Activated T-cell treated with anti-CD3 and anti-CD28 coated beads, Interleukin-2, amount 50 U/mL, for 24 hours (primary cell): ENCODE measurements at regions not wholly inside any gene's neighbourhood (a gene's known extent, or its start where the extent isn't known, plus 50 kb on each side); places are given as distances from the start of the nearest gene placed in this dataset.

Experiments
- DNase-seq: peaks from one replicate; pipeline ENCODE4 v3.0.0-alpha.2; 2020
- H3K27ac Mint-ChIP-seq: 2 replicates; pipeline ENCODE4 v1.8.0; 2020; ENCODE audit warnings: mild to moderate bottlenecking, mixed read lengths
- H3K27me3 Mint-ChIP-seq: 2 replicates; pipeline ENCODE4 v1.8.0; 2020; ENCODE audit warnings: mixed read lengths
- H3K36me3 Mint-ChIP-seq: 2 replicates; pipeline ENCODE4 v1.8.0; 2020; ENCODE audit warnings: low read depth, mixed read lengths
- H3K4me1 Mint-ChIP-seq: 2 replicates; pipeline ENCODE4 v1.8.0; 2020; ENCODE audit warnings: low read depth, mixed read lengths
- H3K4me3 Mint-ChIP-seq: 2 replicates; pipeline ENCODE4 v1.8.0; 2020; ENCODE audit warnings: mild to moderate bottlenecking, moderate library complexity, mixed read lengths
- H3K9me3 Mint-ChIP-seq: 2 replicates; pipeline ENCODE4 v1.8.0; 2020; ENCODE audit warnings: mixed read lengths

DNA sequence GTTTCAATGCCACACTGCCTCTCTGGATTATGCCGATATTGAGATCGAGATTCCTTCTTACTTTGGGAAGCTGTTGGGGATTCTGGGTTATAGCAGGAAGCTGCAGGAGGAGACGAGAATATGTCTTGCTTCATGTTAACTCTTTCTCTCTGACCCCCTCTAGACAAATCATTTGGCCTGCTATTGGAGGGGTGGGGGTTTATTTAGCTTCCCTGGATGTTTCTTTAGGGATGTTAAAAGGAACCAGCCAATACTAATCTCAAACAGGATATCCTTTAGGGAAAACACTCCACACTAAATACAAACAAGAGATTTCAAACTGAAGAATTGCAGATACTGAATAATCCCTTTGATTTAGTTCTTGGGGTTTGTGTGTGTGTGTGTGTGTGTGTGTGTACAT, 102.6 kb downstream of the TMEM100 start:
- Mint-ChIP-seq H3K27ac (no peak overlapping the region), H3K27me3 (peaks cover 52% of the 10 kb centered on the region)
- DNase-seq: no peak

DNA sequence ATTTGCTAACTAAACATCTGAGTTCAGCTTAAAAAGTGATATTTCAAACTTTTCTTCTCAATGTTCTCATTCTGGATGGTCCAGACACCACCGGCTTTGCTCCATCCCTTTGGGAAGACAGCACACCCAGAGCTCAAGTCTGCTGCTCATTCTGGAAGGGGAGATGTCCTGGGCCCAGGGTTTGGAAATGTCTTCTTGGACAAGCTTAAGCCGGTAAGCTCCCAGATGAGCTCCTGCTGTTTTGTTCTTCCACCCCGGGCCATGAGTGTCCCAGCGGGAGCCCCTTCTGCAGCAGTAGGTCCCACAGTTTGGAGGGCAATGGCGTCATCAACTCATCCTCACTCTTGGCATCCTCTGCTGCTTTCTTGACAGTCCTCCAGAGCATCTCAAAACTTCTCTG, 105.2 kb downstream of the TMEM100 start:
- H3K9me3 Mint-ChIP-seq: no peaks in the 10 kb centered on the region
- H3K27me3 Mint-ChIP-seq: peaks cover 34% of the 10 kb centered on the region
- H3K36me3 Mint-ChIP-seq: no peaks in the 10 kb centered on the region
- no peak overlapping the region for H3K4me3 Mint-ChIP-seq
- H3K27ac Mint-ChIP-seq: no peak overlapping the region
- no peak for DNase-seq
- no peaks in the 10 kb centered on the region for H3K4me1 Mint-ChIP-seq

More for the DNA sequence above, 102.6 kb downstream of the TMEM100 start:
- Mint-ChIP-seq H3K36me3 (no peaks in the 10 kb centered on the region), H3K4me1 (no peaks in the 10 kb centered on the region), H3K9me3 (no peaks in the 10 kb centered on the region), H3K4me3 (no peak overlapping the region)

- Mint-ChIP-seq H3K9me3 (no peaks in the 10 kb centered on the region), H3K36me3 (no peaks in the 10 kb centered on the region)
These were observed 102.8 kb upstream of the SMIM36 start for GRCh38 chr17:55614061-55614460.

DNA sequence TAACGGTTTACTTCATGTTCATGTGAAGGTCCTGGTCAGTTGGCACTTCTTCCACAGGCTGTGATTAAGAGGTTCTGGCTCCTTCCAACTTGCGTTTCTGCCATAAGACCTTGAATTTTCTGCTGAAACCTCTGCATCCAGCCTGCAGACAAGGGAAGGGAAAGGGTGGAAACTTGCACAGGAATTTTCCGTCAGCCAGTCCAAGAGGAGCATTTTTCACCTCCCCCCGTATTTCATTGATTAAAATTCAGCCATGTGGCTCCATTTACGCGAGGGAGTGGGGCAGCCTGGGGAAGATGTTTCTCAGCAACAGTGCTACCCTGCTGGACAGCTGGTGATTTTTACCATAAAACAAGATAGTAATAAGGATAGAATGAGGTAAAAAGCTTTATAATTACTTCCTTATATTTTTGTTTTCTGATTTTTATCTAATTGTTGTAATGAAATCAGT, 101.5 kb upstream of the SMIM36 start:
- H3K4me1 Mint-ChIP-seq: no peaks in the 10 kb centered on the region
- no peak for DNase-seq
- H3K36me3 Mint-ChIP-seq: no peaks in the 10 kb centered on the region
- H3K27me3 Mint-ChIP-seq: peaks cover 8% of the 10 kb centered on the region
- H3K27ac Mint-ChIP-seq: no peak overlapping the region
- H3K9me3 Mint-ChIP-seq: no peaks in the 10 kb centered on the region
- H3K4me3 Mint-ChIP-seq: no peak overlapping the region

More at GRCh38 chr17:55614061-55614460, 102.8 kb upstream of the SMIM36 start:
- Mint-ChIP-seq H3K27me3 (peaks cover 17% of the 10 kb centered on the region), H3K4me3 (no peak overlapping the region), H3K4me1 (no peaks in the 10 kb centered on the region), H3K27ac (no peak overlapping the region)
- no peak for DNase-seq

DNA sequence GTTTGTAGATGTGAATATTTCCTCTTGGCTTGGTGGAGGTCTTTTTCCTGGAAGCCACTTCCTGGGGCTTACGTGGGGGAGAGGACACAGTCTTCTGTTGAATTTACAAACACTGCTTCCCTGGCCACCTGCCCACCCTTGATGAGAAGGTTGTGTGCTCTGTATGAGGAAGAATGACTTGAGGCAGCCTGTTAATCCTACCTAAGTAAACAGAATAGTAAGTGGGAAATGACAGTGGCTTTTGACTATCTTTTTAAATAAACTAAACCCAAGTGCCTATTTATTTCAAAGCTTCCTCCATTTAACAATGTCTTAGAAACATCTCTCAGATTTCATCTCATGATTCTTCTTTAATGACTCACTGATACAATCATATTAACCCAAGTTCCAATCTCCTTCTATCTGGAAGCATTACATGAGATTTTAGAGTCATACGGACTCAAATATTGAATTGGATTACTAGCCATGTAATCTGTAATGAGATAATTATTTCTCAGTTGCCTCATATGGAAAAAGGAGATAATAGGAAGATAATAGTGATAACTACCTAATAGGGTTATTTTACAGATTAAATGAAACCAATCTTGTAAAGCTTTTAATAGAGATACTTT, 96.6 kb upstream of the SMIM36 start:
- Mint-ChIP-seq H3K9me3 (no peaks in the 10 kb centered on the region), H3K27ac (no peak overlapping the region), H3K4me3 (no peak overlapping the region), H3K36me3 (no peaks in the 10 kb centered on the region), H3K4me1 (no peaks in the 10 kb centered on the region), H3K27me3 (peaks cover 27% of the 10 kb centered on the region)
- DNase-seq: no peak

GRCh38 chr17:55606488-55606815, 95.2 kb upstream of the SMIM36 start:
- no peak overlapping the region for H3K4me3 Mint-ChIP-seq
- H3K27ac Mint-ChIP-seq: no peak overlapping the region
- H3K36me3 Mint-ChIP-seq: no peaks in the 10 kb centered on the region
- H3K9me3 Mint-ChIP-seq: no peaks in the 10 kb centered on the region
- DNase-seq: no peak
- H3K4me1 Mint-ChIP-seq: no peaks in the 10 kb centered on the region
- H3K27me3 Mint-ChIP-seq: peaks cover 36% of the 10 kb centered on the region

DNA sequence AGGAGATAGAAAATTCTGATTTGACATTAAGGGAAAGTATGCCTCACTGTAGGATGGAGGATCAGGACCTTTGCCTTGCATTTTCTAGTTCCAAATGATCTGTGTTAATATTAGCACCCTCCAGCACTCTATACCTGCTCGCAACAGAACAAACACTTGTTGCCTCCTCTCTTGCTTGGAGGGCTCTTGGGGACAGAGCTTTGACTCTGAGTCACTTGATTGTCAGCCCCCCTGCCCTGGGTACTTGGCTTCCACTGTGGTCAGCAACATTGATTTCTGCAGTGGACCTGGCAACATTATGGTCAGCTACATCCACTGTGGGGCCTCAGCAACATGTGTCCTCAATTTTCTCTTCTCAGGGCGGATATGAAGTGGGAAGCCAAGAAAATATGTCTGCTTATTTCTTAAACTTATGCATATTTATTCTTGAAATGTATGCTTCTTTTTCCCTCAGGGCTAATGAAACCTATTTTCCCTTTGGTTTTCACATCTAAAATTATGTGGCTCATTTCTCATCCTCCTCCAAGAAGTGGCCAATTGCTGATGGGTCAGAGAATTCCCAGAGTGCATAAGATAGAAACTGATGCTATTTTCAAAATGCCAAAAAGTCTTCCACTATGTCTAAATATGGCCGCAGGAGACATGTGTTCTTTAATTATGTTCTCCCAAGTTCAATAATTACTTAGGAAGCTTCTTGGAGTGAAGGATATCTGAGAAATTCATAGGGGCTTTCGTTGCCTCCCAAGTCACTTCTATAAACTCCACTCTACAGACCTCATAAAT, 94.6 kb upstream of the SMIM36 start:
- no peaks in the 10 kb centered on the region for H3K36me3 Mint-ChIP-seq
- H3K27me3 Mint-ChIP-seq: peaks cover 36% of the 10 kb centered on the region
- no peaks in the 10 kb centered on the region for H3K4me1 Mint-ChIP-seq
- DNase-seq: no peak
- H3K9me3 Mint-ChIP-seq: peaks cover 2% of the 10 kb centered on the region
- no peak overlapping the region for H3K27ac Mint-ChIP-seq
- H3K4me3 Mint-ChIP-seq: no peak overlapping the region

DNA sequence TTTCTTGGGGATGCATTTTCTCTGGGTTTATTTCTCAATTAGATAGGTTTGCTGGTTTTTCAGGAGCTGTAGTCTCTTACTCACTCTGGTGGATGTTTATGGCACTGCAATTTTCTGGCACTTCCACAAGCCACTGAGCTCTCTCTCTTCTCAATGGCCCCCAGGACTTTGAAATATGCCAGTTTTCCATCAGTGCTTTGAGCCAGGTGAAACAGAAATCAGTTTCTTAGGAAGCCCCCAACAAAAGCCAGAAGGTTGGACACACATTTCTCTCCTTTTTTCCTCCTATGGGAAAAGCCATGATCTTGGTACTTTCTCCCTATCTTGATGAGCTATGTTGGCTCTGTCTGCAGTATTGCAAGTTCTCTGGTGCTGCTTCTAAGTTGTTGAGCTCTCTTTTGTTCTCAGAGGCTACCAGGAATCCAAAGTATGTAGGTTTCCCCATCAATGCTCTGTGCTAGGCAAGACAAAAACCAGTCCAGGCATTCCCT, 90.7 kb upstream of the SMIM36 start:
- Mint-ChIP-seq H3K4me3 (no peak overlapping the region), H3K27me3 (peaks cover 33% of the 10 kb centered on the region), H3K36me3 (no peaks in the 10 kb centered on the region), H3K9me3 (peaks cover 25% of the 10 kb centered on the region), H3K4me1 (no peaks in the 10 kb centered on the region), H3K27ac (no peak overlapping the region)
- DNase-seq: no peak

DNA sequence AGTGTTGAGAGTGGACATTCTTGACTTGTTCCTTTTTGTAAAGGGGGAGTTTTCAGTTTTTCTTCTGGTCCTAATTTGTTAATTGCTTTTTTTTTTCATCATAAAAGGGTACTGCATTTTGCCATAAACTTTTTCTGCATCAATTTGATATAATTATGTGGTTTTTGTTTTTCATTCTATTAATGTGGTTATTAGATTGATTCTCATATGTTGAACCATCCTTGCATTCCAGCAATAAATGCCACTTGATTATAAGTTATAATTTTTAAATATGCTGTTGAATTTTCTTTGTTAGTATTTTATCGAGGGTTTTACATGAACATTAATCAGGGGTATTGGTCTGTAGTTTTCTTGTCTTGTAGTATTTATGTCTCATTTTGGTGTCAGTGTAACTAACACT, 87.2 kb upstream of the SMIM36 start:
- Mint-ChIP-seq H3K4me1 (no peaks in the 10 kb centered on the region), H3K4me3 (no peak overlapping the region), H3K9me3 (peaks cover 28% of the 10 kb centered on the region), H3K27ac (no peak overlapping the region), H3K27me3 (peaks cover 12% of the 10 kb centered on the region), H3K36me3 (no peaks in the 10 kb centered on the region)
- DNase-seq: no peak

- no peaks in the 10 kb centered on the region for H3K9me3 Mint-ChIP-seq
- H3K4me3 Mint-ChIP-seq: no peak overlapping the region
- H3K4me1 Mint-ChIP-seq: peaks cover 6% of the 10 kb centered on the region
- no peaks in the 10 kb centered on the region for H3K36me3 Mint-ChIP-seq
- DNase-seq: no peak
- H3K27ac Mint-ChIP-seq: no peak overlapping the region
- peaks cover 12% of the 10 kb centered on the region for H3K27me3 Mint-ChIP-seq
These were observed 77.4 kb upstream of the SMIM36 start for GRCh38 chr17:55588446-55589242.

- Mint-ChIP-seq H3K4me3 (no peak overlapping the region), H3K9me3 (no peaks in the 10 kb centered on the region), H3K27me3 (peaks cover 17% of the 10 kb centered on the region), H3K36me3 (no peaks in the 10 kb centered on the region), H3K27ac (no peak overlapping the region), H3K4me1 (peaks cover 10% of the 10 kb centered on the region)
- no peak for DNase-seq
These were observed 76.4 kb upstream of the SMIM36 start for GRCh38 chr17:55587608-55588139.

- no peak for DNase-seq
- no peaks in the 10 kb centered on the region for H3K36me3 Mint-ChIP-seq
- no peak overlapping the region for H3K4me3 Mint-ChIP-seq
- peaks cover 23% of the 10 kb centered on the region for H3K4me1 Mint-ChIP-seq
- H3K27ac Mint-ChIP-seq: no peak overlapping the region
- H3K9me3 Mint-ChIP-seq: no peaks in the 10 kb centered on the region
- H3K27me3 Mint-ChIP-seq: peaks cover 19% of the 10 kb centered on the region
These were observed 74.4 kb upstream of the SMIM36 start for GRCh38 chr17:55585629-55586028.

DNA sequence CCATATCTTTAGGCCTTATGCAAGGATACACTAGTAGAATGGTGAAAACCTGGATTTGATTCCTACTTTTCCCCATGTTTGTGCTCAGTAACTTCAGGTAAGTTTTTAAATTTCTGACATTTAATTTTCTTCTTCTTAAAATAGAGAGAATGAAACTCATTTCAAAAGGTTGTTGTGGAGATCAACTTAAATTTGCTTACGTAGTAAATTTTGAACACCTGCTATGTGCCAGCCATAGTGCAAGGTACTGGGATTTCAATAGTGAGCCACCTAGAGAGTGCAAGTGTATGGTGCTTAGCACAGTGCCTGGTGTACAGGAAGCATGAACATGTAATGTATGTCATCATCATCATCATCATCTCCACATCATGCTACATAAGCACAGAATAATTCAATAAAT, 73.6 kb upstream of the SMIM36 start:
- H3K9me3 Mint-ChIP-seq: no peaks in the 10 kb centered on the region
- no peak overlapping the region for H3K27ac Mint-ChIP-seq
- DNase-seq: no peak
- no peaks in the 10 kb centered on the region for H3K36me3 Mint-ChIP-seq
- H3K4me1 Mint-ChIP-seq: peaks cover 28% of the 10 kb centered on the region
- H3K27me3 Mint-ChIP-seq: peaks cover 16% of the 10 kb centered on the region
- no peak overlapping the region for H3K4me3 Mint-ChIP-seq

DNA sequence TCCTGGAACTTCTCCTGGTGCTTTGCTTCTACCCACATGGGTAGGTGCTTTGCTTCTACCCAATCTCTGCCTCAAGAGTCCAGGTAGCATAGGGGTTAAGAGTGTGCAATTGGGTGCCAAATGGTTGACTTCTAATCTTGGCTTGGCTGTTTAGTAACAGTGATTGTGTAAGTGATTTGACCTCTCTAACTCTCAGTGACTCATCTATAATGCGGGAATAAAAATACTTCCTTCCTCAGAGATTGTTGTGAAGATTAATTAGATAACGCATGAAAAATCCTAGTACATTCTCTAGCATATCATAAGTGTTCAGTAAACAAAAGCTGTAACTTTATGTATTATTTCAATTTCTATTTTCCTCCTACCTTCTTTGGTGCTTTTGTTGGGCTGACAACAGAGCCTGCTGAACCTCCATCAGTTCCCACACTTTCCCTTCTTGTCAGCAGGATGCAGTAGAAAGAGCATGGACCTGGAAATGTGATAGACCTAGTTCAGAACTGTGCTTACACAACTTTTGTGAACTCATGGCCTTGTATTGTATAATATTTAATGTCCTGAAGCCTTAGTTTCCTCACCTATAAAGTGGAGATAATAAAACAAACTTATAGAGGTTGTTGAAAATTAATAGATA, 72.9 kb upstream of the SMIM36 start:
- Mint-ChIP-seq H3K27me3 (peaks cover 18% of the 10 kb centered on the region), H3K36me3 (no peaks in the 10 kb centered on the region)

More for the DNA sequence above, 72.9 kb upstream of the SMIM36 start:
- Mint-ChIP-seq H3K4me1 (peaks cover 31% of the 10 kb centered on the region), H3K27ac (no peak overlapping the region), H3K4me3 (no peak overlapping the region), H3K9me3 (no peaks in the 10 kb centered on the region)
- no peak for DNase-seq
